ENCODE measurements at regions not wholly inside any gene's neighbourhood (a gene's known extent, or its start where the extent isn't known, plus 50 kb on each side); places are given as distances from the start of the nearest gene placed in this dataset.

- ATAC-seq = no peak
- Histone ChIP-seq H3K4me3 (no peak overlapping the region), H3K9me3 (no peaks in the 10 kb centered on the region), H3K27ac (no peak overlapping the region), H3K36me3 (no peaks in the 10 kb centered on the region), H3K27me3 (no peaks in the 10 kb centered on the region), H3K4me1 (no peaks in the 10 kb centered on the region)
- WGBS, 2 donors (ENCODE audit: low coverage in 1 of 2) = 80 to 100% methylated on average over 1 of the region's 1 CpG
- no peak for TF ChIP-seq CTCF (IDR thresholded peaks at IDR 0.05)
- no peak for TF ChIP-seq EP300 (IDR thresholded peaks at IDR 0.05)
- no peak for TF ChIP-seq POLR2A (IDR thresholded peaks at IDR 0.05)
- TF ChIP-seq POLR2AphosphoS5 (IDR thresholded peaks at IDR 0.05) = no peak
Measured at GRCh38 chr4:111449657-111450056, 695.6 kb upstream of the FAM241A start.

GRCh38 chr4:111450867-111451266 lies 694.4 kb upstream of the FAM241A start:
- Histone ChIP-seq H3K27ac (no peak overlapping the region), H3K27me3 (no peaks in the 10 kb centered on the region), H3K4me3 (no peak overlapping the region), H3K4me1 (no peaks in the 10 kb centered on the region), H3K36me3 (no peaks in the 10 kb centered on the region), H3K9me3 (no peaks in the 10 kb centered on the region)
- TF ChIP-seq POLR2AphosphoS5 (IDR thresholded peaks at IDR 0.05) (no peak), CTCF (IDR thresholded peaks at IDR 0.05) (no peak), POLR2A (IDR thresholded peaks at IDR 0.05) (no peak), EP300 (IDR thresholded peaks at IDR 0.05) (no peak)
- no peak for ATAC-seq

GRCh38 chr4:111453216-111453615 lies 692.0 kb upstream of the FAM241A start:
- no peaks in the 10 kb centered on the region for H3K9me3 ChIP-seq

GRCh38 chr4:111454961-111455360 lies 690.3 kb upstream of the FAM241A start:
- Histone ChIP-seq H3K9me3 (no peaks in the 10 kb centered on the region), H3K27ac (no peak overlapping the region), H3K36me3 (no peaks in the 10 kb centered on the region), H3K4me3 (no peak overlapping the region), H3K27me3 (no peaks in the 10 kb centered on the region), H3K4me1 (no peaks in the 10 kb centered on the region)
- no peak for TF ChIP-seq EP300 (IDR thresholded peaks at IDR 0.05)
- no peak for TF ChIP-seq POLR2A (IDR thresholded peaks at IDR 0.05)
- no peak for TF ChIP-seq POLR2AphosphoS5 (IDR thresholded peaks at IDR 0.05)
- no peak for TF ChIP-seq CTCF (IDR thresholded peaks at IDR 0.05)
- WGBS, 2 donors (ENCODE audit: low coverage in 1 of 2) = 65 to 80% methylated on average over 2 to 4 of the region's 4 CpGs
- ATAC-seq = no peak

More at GRCh38 chr4:111453216-111453615, 692.0 kb upstream of the FAM241A start:
- Histone ChIP-seq H3K27me3 (no peaks in the 10 kb centered on the region), H3K4me3 (no peak overlapping the region), H3K27ac (no peak overlapping the region), H3K36me3 (no peaks in the 10 kb centered on the region), H3K4me1 (no peaks in the 10 kb centered on the region)
- TF ChIP-seq POLR2AphosphoS5 (IDR thresholded peaks at IDR 0.05) (no peak), EP300 (IDR thresholded peaks at IDR 0.05) (no peak), POLR2A (IDR thresholded peaks at IDR 0.05) (no peak), CTCF (IDR thresholded peaks at IDR 0.05) (no peak)
- no peak for ATAC-seq

- Histone ChIP-seq H3K4me3 (no peak overlapping the region), H3K36me3 (no peaks in the 10 kb centered on the region), H3K27me3 (no peaks in the 10 kb centered on the region), H3K27ac (no peak overlapping the region), H3K4me1 (no peaks in the 10 kb centered on the region), H3K9me3 (peaks cover 0 to 6% (median 0%) of the 10 kb centered on the region in 3 donors)
- ATAC-seq = no peak
- no peak for TF ChIP-seq POLR2A (IDR thresholded peaks at IDR 0.05)
- no peak for TF ChIP-seq CTCF (IDR thresholded peaks at IDR 0.05)
- TF ChIP-seq POLR2AphosphoS5 (IDR thresholded peaks at IDR 0.05) = no peak
- no peak for TF ChIP-seq EP300 (IDR thresholded peaks at IDR 0.05)
- WGBS, 2 donors (ENCODE audit: low coverage in 1 of 2) = 38 to 62% methylated on average over 8 of the region's 8 CpGs
Measured at GRCh38 chr4:111464251-111465045, 680.8 kb upstream of the FAM241A start.
